Body of pancreas (tissue), 4 donors: ENCODE measurements at regions not wholly inside any gene's neighbourhood (a gene's known extent, or its start where the extent isn't known, plus 50 kb on each side); places are given as distances from the start of the nearest gene placed in this dataset.
"Not testable (repeated sequence)": the region's sequence is repeated elsewhere in the genome, so short reads cannot be mapped to it uniquely, and the experiment has no call there.

Source experiments
- CTCF ChIP-seq, 7 experiments: fragments of 450-650 bp in 4 of 7; fragments of 200-600 bp in 3 of 7; sonication (generic) in 3 of 7; IDR thresholded peaks; one replicate each; pipeline ENCODE4 v1.5.1; 2016 to 2019; ENCODE audit warnings: antibody characterized with exemption in 7 of 7
- POLR2A ChIP-seq, 3 donors: fragments of 450-650 bp; IDR thresholded peaks; one replicate each; pipeline ENCODE4 v1.6.1; 2016; ENCODE audit warnings: antibody characterized with exemption in 3 of 3, mild to moderate bottlenecking in 2 of 3

- TF ChIP-seq CTCF, POLR2A (IDR thresholded peaks at IDR 0.05): not testable (repeated sequence)
These were observed 108.9 kb downstream of the DDX11 start for GRCh38 chr12:31182571-31182970.
